ENCODE measurements at regions not wholly inside any gene's neighbourhood (a gene's known extent, or its start where the extent isn't known, plus 50 kb on each side); places are given as distances from the start of the nearest gene placed in this dataset.

GRCh38 chr9:18362901-18363685 is 110.9 kb upstream of the ADAMTSL1 start:
- Histone ChIP-seq H3K79me2 (ENCODE audit: control insufficient read depth, low read length) (no peaks in the 10 kb centered on the region), H3K4me2 (ENCODE audit: low read length) (peak overlapping the region; percentile 65), H3K36me3 (ENCODE audit: control insufficient read depth, low read length) (no peaks in the 10 kb centered on the region), H3K4me1 (ENCODE audit: control insufficient read depth, low read length) (peaks cover 65% of the 10 kb centered on the region), H4K20me1 (ENCODE audit: control insufficient read depth, insufficient read depth, low read depth, low read length) (no peaks in the 10 kb centered on the region), H3K27ac (ENCODE audit: low read depth, low read length) (0 out of 2 replicates have a peak overlapping the region, but pooled peaks have one; percentile 26), H3K9me3 (ENCODE audit: control insufficient read depth, insufficient read depth, low read length) (no peaks in the 10 kb centered on the region), H3F3A (ENCODE audit: control insufficient read depth, insufficient read depth) (peaks cover 4% of the 10 kb centered on the region; the same call in 1 of the 2 replicates), H3K9me2 (replicated peaks; ENCODE audit: control insufficient read depth, low read length) (no peaks in the 10 kb centered on the region), H3K27me3 (ENCODE audit: control insufficient read depth, low read length) (no peaks in the 10 kb centered on the region), H3K4me3 (ENCODE audit: low read length) (peak overlapping the region; percentile 51)
- TF ChIP-seq EZH2phosphoT487 (IDR thresholded peaks at IDR 0.05; ENCODE audit: borderline replicate concordance, low read length) (no peak), CTCF (IDR thresholded peaks at IDR 0.05; ENCODE audit: low read depth, low read length, poor library complexity, severe bottlenecking) (no peak)

DNA sequence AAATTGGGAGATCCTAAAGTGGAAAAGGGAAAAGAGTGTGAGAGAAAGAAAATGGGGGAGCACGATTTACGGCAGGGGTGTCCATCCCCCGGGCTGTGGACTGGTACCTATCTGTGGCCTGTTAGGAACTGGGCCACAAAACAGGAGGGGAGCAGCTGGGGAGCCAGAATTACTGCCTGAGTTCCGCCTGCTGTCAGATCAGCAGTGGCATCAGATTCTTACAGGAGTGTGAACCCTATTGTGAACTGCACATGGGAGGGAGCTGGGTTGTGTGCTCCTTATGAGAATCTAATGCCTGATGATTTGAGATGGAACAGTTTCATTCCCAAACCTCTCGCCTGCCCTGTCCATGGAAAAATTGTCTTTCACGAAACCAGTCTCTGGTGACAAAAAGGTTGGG is 108.3 kb upstream of the ADAMTSL1 start:
- no peaks in the 10 kb centered on the region for H3K9me2 ChIP-seq (replicated peaks; ENCODE audit: control insufficient read depth, low read length)

GRCh38 chr9:18366184-18366583 is 107.8 kb upstream of the ADAMTSL1 start:
- Histone ChIP-seq H4K20me1 (ENCODE audit: control insufficient read depth, insufficient read depth, low read depth, low read length) (no peaks in the 10 kb centered on the region), H3K27ac (ENCODE audit: low read depth, low read length) (peak overlapping the region; percentile 53), H3K27me3 (ENCODE audit: control insufficient read depth, low read length) (no peaks in the 10 kb centered on the region), H3K4me3 (ENCODE audit: low read length) (peak overlapping the region; percentile 42), H3F3A (ENCODE audit: control insufficient read depth, insufficient read depth) (peaks cover 4% of the 10 kb centered on the region; the same call in 1 of the 2 replicates), H3K9me2 (replicated peaks; ENCODE audit: control insufficient read depth, low read length) (no peaks in the 10 kb centered on the region), H3K4me2 (ENCODE audit: low read length) (peak overlapping the region; percentile 60), H3K36me3 (ENCODE audit: control insufficient read depth, low read length) (no peaks in the 10 kb centered on the region), H3K4me1 (ENCODE audit: control insufficient read depth, low read length) (peaks cover 73% of the 10 kb centered on the region), H3K79me2 (ENCODE audit: control insufficient read depth, low read length) (no peaks in the 10 kb centered on the region), H3K9me3 (ENCODE audit: control insufficient read depth, insufficient read depth, low read length) (no peaks in the 10 kb centered on the region)
- TF ChIP-seq EZH2phosphoT487 (IDR thresholded peaks at IDR 0.05; ENCODE audit: borderline replicate concordance, low read length) (no peak), CTCF (IDR thresholded peaks at IDR 0.05; ENCODE audit: low read depth, low read length, poor library complexity, severe bottlenecking) (no peak)

More for the DNA sequence above, 108.3 kb upstream of the ADAMTSL1 start:
- H3K36me3 ChIP-seq (ENCODE audit: control insufficient read depth, low read length), result no peaks in the 10 kb centered on the region
- no peaks in the 10 kb centered on the region for H3K79me2 ChIP-seq (ENCODE audit: control insufficient read depth, low read length)
- H3K27ac ChIP-seq (ENCODE audit: low read depth, low read length), result peak overlapping the region; percentile 53
- no peaks in the 10 kb centered on the region for H3K27me3 ChIP-seq (ENCODE audit: control insufficient read depth, low read length)
- H3F3A ChIP-seq (ENCODE audit: control insufficient read depth, insufficient read depth), result peaks cover 4% of the 10 kb centered on the region; the same call in 1 of the 2 replicates
- peaks cover 73% of the 10 kb centered on the region for H3K4me1 ChIP-seq (ENCODE audit: control insufficient read depth, low read length)
- TF ChIP-seq CTCF (IDR thresholded peaks at IDR 0.05; ENCODE audit: low read depth, low read length, poor library complexity, severe bottlenecking), result no peak
- TF ChIP-seq EZH2phosphoT487 (IDR thresholded peaks at IDR 0.05; ENCODE audit: borderline replicate concordance, low read length), result no peak
- H3K4me2 ChIP-seq (ENCODE audit: low read length), result peak overlapping the region; percentile 60
- H3K9me3 ChIP-seq (ENCODE audit: control insufficient read depth, insufficient read depth, low read length), result no peaks in the 10 kb centered on the region
- H4K20me1 ChIP-seq (ENCODE audit: control insufficient read depth, insufficient read depth, low read depth, low read length), result no peaks in the 10 kb centered on the region
- H3K4me3 ChIP-seq (ENCODE audit: low read length), result peak overlapping the region; percentile 42

All from DOHH2 (cell line).